ENCODE measurements at regions not wholly inside any gene's neighbourhood (a gene's known extent, or its start where the extent isn't known, plus 50 kb on each side); places are given as distances from the start of the nearest gene placed in this dataset.

DNA sequence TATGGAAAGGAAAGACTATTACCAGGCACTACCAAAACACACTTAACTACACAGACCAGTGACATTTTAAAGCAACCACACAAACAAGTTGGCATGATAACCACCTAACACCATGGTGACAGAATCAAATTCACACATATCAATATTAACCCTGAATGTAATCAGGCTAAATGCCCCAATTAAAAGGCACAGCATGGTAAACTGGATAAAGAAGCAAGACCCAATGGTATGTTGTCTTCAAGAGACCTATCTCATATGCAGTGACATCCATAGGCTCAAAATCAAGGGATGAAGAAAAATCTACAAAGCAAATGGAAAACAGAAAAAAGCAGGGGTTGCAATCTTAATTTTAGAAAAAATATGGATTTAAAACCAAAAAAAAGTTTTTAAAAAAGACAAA lies 86.0 kb downstream of the SAMD9 start:
- Histone ChIP-seq H3K9ac (ENCODE audit: low read depth, low read length) (no peak overlapping the region), H3K4me2 (ENCODE audit: insufficient read depth, low read length) (no peak overlapping the region), H3K4me1 (ENCODE audit: insufficient read depth, low read length) (no peaks in the 10 kb centered on the region), H3K27ac (ENCODE audit: low read length) (no peak overlapping the region), H3K36me3 (ENCODE audit: insufficient read depth, low read length) (no peaks in the 10 kb centered on the region), H4K20me1 (ENCODE audit: insufficient read depth, low read length) (no peaks in the 10 kb centered on the region), H3K27me3 (ENCODE audit: insufficient read depth, low read length, poor library complexity) (no peaks in the 10 kb centered on the region), H2AFZ (ENCODE audit: low read depth, low read length) (no peak overlapping the region), H3K9me3 (ENCODE audit: insufficient read depth, low read length, severe bottlenecking) (peaks cover 5% of the 10 kb centered on the region), H3K79me2 (ENCODE audit: insufficient read depth, low read length) (no peaks in the 10 kb centered on the region), H3K4me3 (ENCODE audit: low read depth in 1 of 2, low read length in 2 of 2) (no peak overlapping the region)
- no peak for TF ChIP-seq EZH2 (IDR thresholded peaks at IDR 0.05; ENCODE audit: borderline replicate concordance, low read depth, low read length, severe bottlenecking)
- TF ChIP-seq, protein P1, sequence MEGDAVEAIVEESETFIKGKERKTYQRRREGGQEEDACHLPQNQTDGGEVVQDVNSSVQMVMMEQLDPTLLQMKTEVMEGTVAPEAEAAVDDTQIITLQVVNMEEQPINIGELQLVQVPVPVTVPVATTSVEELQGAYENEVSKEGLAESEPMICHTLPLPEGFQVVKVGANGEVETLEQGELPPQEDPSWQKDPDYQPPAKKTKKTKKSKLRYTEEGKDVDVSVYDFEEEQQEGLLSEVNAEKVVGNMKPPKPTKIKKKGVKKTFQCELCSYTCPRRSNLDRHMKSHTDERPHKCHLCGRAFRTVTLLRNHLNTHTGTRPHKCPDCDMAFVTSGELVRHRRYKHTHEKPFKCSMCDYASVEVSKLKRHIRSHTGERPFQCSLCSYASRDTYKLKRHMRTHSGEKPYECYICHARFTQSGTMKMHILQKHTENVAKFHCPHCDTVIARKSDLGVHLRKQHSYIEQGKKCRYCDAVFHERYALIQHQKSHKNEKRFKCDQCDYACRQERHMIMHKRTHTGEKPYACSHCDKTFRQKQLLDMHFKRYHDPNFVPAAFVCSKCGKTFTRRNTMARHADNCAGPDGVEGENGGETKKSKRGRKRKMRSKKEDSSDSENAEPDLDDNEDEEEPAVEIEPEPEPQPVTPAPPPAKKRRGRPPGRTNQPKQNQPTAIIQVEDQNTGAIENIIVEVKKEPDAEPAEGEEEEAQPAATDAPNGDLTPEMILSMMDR (IDR thresholded peaks at IDR 0.05; ENCODE audit: borderline replicate concordance, extremely low read depth, low read length, poor library complexity, severe bottlenecking) = no peak
- DNase-seq (no peak), ATAC-seq (ENCODE audit: insufficient read depth, low read depth) (no peak)

DNA sequence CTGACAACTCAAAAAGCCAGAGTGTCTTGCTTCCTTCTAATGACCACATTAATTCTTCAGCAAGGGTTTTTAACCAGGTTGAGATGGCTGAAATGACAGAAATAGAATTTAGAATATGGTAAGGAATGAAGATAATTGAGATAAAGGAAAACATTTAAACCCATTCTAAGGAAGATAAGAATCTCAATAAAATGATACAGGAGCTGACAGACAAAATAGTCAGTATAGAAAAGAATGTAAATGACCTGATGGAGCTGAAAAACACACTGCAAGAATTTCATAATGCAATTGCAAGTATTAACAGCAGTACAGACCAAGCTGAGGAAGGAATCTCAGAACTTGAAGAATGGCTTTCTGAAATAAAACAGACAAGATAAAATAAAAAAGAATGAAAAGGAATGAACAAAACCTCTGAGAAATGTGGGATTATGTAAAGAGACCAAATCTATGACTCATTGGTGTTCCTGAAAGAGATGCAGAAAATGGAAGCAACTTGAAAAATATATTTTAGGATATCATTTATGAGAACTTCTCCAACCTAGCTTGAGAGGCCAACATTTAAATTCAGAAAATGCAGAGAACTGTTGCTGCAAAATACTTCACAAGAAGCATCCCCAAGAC lies 87.1 kb downstream of the SAMD9 start:
- TF ChIP-seq, protein P1 (IDR thresholded peaks at IDR 0.05; ENCODE audit: borderline replicate concordance, extremely low read depth, low read length, poor library complexity, severe bottlenecking) = no peak
- no peak for TF ChIP-seq EZH2 (IDR thresholded peaks at IDR 0.05; ENCODE audit: borderline replicate concordance, low read depth, low read length, severe bottlenecking)
- Histone ChIP-seq H3K36me3 (ENCODE audit: insufficient read depth, low read length) (no peaks in the 10 kb centered on the region), H3K4me3 (ENCODE audit: low read depth in 1 of 2, low read length in 2 of 2) (no peak overlapping the region), H3K79me2 (ENCODE audit: insufficient read depth, low read length) (no peaks in the 10 kb centered on the region), H3K27me3 (ENCODE audit: insufficient read depth, low read length, poor library complexity) (no peaks in the 10 kb centered on the region), H3K4me1 (ENCODE audit: insufficient read depth, low read length) (no peaks in the 10 kb centered on the region), H3K9ac (ENCODE audit: low read depth, low read length) (no peak overlapping the region), H4K20me1 (ENCODE audit: insufficient read depth, low read length) (no peaks in the 10 kb centered on the region), H3K4me2 (ENCODE audit: insufficient read depth, low read length) (no peak overlapping the region), H3K9me3 (ENCODE audit: insufficient read depth, low read length, severe bottlenecking) (peaks cover 5% of the 10 kb centered on the region), H3K27ac (ENCODE audit: low read length) (no peak overlapping the region), H2AFZ (ENCODE audit: low read depth, low read length) (no peak overlapping the region)
- ATAC-seq (ENCODE audit: insufficient read depth, low read depth) (no peak), DNase-seq (no peak)

- Histone ChIP-seq H3K4me1 (ENCODE audit: insufficient read depth, low read length) (no peaks in the 10 kb centered on the region), H2AFZ (ENCODE audit: low read depth, low read length) (no peak overlapping the region), H3K27me3 (ENCODE audit: insufficient read depth, low read length, poor library complexity) (no peaks in the 10 kb centered on the region), H3K9me3 (ENCODE audit: insufficient read depth, low read length, severe bottlenecking) (peaks cover 5% of the 10 kb centered on the region), H3K27ac (ENCODE audit: low read length) (no peak overlapping the region), H3K36me3 (ENCODE audit: insufficient read depth, low read length) (no peaks in the 10 kb centered on the region), H3K9ac (ENCODE audit: low read depth, low read length) (no peak overlapping the region), H3K4me3 (ENCODE audit: low read depth in 1 of 2, low read length in 2 of 2) (no peak overlapping the region), H3K79me2 (ENCODE audit: insufficient read depth, low read length) (no peaks in the 10 kb centered on the region), H3K4me2 (ENCODE audit: insufficient read depth, low read length) (no peak overlapping the region), H4K20me1 (ENCODE audit: insufficient read depth, low read length) (no peaks in the 10 kb centered on the region)
- no peak for TF ChIP-seq EZH2 (IDR thresholded peaks at IDR 0.05; ENCODE audit: borderline replicate concordance, low read depth, low read length, severe bottlenecking)
- TF ChIP-seq, protein P1 (IDR thresholded peaks at IDR 0.05; ENCODE audit: borderline replicate concordance, extremely low read depth, low read length, poor library complexity, severe bottlenecking) = no peak
- ATAC-seq (ENCODE audit: insufficient read depth, low read depth) = no peak
- no peak for DNase-seq
These were observed 88.7 kb downstream of the SAMD9 start for GRCh38 chr7:93029056-93029455.
